Umbilical cord (tissue), 1 donor: ENCODE measurements at regions not wholly inside any gene's neighbourhood (a gene's known extent, or its start where the extent isn't known, plus 50 kb on each side); places are given as distances from the start of the nearest gene placed in this dataset.
"Not testable (repeated sequence)": the region's sequence is repeated elsewhere in the genome, so short reads cannot be mapped to it uniquely, and the experiment has no call there.

Experiments
- DNase-seq: peaks from one replicate; pipeline ENCODE4 v3.0.0-alpha.2; 2015; ENCODE audit warnings: low spot score

GRCh38 chr3:137300703-137301102 lies 342.9 kb downstream of the IL20RB start:
- DNase-seq = no peak

GRCh38 chr3:137304313-137305056 lies 346.7 kb downstream of the IL20RB start:
- DNase-seq = no peak

GRCh38 chr3:137324114-137324513 lies 366.3 kb downstream of the IL20RB start:
- no peak for DNase-seq

GRCh38 chr3:137325170-137325569 lies 367.4 kb downstream of the IL20RB start:
- DNase-seq = no peak

GRCh38 chr3:137325934-137326333 lies 368.2 kb downstream of the IL20RB start:
- no peak for DNase-seq

- no peak for DNase-seq
Measured at GRCh38 chr3:137329594-137329993, 371.8 kb downstream of the IL20RB start.

- no peak for DNase-seq
Measured at GRCh38 chr3:137330246-137330645, 372.5 kb downstream of the IL20RB start.

GRCh38 chr3:137332297-137332696 lies 374.5 kb downstream of the IL20RB start:
- DNase-seq = no peak

GRCh38 chr3:137335478-137335877 lies 377.7 kb downstream of the IL20RB start:
- no peak for DNase-seq

- DNase-seq = not testable (repeated sequence)
Measured at GRCh38 chr3:137338400-137338799, 380.6 kb downstream of the IL20RB start.

GRCh38 chr3:137343283-137343682 lies 385.5 kb downstream of the IL20RB start:
- no peak for DNase-seq

GRCh38 chr3:137347132-137347531 lies 389.3 kb downstream of the IL20RB start:
- no peak for DNase-seq

GRCh38 chr3:137347817-137348368 lies 390.1 kb downstream of the IL20RB start:
- DNase-seq = no peak

- no peak for DNase-seq
Measured at GRCh38 chr3:137348936-137349335, 391.2 kb downstream of the IL20RB start.

GRCh38 chr3:137349557-137350348 lies 392.0 kb downstream of the IL20RB start:
- DNase-seq = no peak

- DNase-seq = no peak
Measured at GRCh38 chr3:137360531-137361201, 402.9 kb downstream of the IL20RB start.

- no peak for DNase-seq
Measured at GRCh38 chr3:137382005-137382594, 382.0 kb upstream of the SOX14 start.

GRCh38 chr3:137385922-137386321 lies 378.2 kb upstream of the SOX14 start:
- DNase-seq = no peak

- DNase-seq = no peak
Measured at GRCh38 chr3:137409584-137409983, 354.5 kb upstream of the SOX14 start.

GRCh38 chr3:137410028-137410427 lies 354.1 kb upstream of the SOX14 start:
- no peak for DNase-seq

- DNase-seq = no peak
Measured at GRCh38 chr3:137420198-137420995, 343.7 kb upstream of the SOX14 start.
